ENCODE measurements at regions not wholly inside any gene's neighbourhood (a gene's known extent, or its start where the extent isn't known, plus 50 kb on each side); places are given as distances from the start of the nearest gene placed in this dataset.
"Not testable (repeated sequence)": the region's sequence is repeated elsewhere in the genome, so short reads cannot be mapped to it uniquely, and the experiment has no call there.

DNA sequence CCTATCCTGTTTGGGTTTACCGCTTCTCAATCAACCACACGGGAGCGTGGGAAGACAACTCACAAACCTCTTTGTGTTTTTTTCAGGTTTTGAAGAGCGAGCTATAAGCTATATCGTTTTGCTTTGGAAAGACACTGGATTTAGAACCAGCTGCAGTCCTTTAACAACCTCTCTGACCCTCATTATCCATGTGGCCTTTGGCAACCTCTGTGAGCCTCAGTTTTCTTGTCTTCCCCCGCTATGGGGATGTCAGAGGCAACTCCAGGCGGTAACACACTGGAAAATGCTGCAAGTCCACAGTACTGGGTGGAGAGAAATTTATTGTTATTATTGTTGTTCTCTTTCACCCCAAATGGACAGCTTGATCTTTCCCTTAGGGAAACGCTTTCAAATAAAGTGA, 100.0 kb downstream of the ETS2 start:
- DNase-seq = no peak

DNA sequence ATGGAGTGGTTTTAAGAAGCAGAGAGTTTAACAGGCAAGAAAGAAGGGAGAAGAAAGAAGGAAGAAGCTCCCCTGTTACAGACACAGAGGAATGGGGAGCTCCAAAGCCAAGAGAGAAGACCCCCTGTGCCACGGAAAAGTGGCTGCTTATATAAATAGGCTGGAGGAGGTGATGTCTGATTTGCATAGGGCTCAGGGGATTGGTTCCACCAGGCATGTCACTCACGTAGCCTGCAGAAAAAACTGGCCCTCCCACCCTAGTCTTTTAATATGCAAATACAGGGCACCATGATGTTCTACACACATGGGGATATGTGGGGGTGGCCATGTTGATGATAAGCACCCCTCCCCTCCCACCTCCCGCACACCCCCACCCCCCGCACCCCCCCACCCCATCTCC, 99.6 kb downstream of the ETS2 start:
- DNase-seq = no peak

DNA sequence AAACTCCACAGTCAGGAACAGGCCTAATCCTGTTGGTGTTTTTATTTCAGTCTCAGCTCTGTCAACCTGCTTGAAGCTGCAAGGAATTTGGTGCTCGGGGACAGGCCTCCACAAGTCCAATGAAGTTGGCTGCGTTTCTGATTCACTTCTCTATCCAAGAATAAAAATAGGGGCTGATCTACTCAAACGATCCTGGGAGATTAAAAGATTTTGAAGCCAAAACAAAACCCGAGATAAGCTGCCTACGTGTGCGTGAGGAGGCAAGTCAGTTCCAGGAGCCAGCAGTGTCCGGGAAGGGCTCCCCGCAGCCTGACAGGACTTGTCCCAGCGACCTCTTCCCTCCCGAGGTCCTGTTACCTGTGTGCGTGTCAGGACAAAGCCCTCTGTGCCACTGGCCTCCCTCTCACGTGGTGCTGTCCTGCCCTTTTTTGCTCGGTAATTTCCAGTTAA, 98.0 kb downstream of the ETS2 start:
- no peak for DNase-seq

DNA sequence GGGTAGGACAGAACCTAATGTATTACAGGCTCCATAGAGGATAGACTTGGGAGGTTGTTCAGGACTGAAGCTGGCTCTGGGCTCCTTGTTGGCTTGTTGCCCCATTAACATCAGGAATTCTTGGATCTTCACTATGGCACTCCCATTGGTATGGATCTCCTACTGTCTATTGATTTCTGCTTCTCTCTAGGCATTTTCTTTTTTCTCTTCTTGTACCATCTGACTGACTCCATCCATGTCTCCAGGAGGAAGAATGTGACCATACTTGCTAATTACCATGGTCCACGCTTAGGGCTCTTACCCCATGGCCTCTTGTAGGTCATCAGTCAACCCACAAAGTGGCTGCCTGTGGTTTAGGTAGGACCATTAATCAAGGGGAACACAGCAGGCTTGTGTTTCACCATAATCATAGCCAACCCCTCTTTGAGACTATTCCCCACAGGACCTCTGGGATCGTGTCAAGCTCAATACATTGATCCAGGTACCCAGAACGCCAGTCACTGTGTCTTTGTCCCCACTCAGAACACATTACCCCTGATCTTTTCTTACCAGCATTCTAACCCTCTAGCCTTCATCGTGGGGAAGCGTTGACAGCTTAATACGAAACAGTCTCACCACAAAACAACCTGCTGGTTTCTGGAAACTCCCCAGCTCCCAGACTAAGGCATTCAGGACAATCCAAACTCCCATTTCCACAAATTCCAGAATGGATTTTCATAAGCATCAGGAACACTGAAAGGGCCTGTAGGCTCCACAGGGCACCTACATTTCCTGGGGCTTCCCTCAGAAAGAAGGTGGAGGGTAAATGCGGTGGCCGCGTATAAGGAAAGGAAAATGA, 97.1 kb downstream of the ETS2 start:
- no peak for DNase-seq

DNA sequence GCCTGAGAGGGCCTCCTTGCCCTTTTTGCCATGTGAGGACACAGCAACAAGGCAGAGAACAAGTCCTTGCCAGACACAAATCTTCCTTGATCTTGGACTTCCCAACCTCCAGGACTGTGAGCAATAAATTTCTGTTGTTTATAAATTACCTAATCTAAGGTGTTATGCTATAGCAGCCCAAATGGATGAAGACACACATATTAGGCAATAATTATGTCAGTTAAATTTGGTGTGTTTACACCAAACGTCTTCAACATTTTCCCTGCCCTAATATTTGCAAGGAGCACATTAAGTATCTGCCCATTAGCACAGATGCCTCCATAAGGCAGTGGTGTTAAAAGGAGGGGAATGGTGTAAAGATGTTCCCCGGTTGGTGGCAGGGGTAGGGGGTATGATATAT, 94.8 kb downstream of the ETS2 start:
- no peak for DNase-seq

DNA sequence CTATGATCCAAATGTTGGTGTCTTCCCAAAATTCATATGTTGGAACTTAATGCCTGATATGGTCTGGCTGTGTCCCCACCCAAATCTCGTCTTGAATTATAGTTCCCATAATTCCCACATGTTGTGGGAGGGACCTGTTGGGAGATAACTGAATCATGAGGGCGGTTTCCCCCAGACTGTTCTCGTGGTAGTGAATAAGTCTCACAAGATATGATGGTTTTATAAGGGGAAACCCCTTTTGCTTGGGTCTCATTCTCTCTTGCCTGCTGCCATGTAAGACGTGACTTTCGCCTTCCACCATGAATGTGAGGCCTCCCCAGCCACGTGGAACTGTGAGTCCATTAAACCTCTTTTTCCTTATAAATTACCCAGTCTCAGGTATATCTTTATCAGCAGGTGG, 94.3 kb downstream of the ETS2 start:
- DNase-seq = not testable (repeated sequence)

DNA sequence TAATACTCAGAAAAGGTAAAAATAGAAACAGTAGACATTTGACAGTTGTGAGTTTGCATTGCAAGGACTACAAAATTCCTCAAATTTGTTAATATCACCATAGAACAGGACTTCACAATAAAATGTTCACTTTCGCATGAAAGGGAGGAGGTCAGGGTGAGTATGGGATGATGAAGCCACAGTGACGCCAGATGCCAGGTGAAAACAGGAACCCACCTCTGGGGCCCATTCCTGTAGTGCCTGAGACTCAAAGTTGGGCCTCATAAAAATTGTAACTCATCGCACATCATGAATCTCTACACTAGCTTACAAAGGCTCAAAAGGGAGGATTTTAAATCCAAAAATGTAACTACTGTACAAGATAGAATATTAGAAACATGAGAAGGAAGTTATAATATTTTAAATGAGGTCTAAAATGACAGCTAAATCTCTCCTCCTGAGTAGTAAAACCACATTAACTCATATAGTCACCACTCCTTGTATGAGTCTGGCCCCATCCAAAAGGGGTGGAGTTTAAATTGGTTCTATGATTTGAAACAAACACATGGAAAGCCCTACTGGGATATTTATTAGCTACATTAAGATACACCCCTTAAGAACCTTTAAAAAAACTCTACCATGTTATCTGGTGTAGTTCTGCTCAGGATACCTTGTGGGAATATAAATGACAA, 93.7 kb downstream of the ETS2 start:
- DNase-seq = no peak

DNA sequence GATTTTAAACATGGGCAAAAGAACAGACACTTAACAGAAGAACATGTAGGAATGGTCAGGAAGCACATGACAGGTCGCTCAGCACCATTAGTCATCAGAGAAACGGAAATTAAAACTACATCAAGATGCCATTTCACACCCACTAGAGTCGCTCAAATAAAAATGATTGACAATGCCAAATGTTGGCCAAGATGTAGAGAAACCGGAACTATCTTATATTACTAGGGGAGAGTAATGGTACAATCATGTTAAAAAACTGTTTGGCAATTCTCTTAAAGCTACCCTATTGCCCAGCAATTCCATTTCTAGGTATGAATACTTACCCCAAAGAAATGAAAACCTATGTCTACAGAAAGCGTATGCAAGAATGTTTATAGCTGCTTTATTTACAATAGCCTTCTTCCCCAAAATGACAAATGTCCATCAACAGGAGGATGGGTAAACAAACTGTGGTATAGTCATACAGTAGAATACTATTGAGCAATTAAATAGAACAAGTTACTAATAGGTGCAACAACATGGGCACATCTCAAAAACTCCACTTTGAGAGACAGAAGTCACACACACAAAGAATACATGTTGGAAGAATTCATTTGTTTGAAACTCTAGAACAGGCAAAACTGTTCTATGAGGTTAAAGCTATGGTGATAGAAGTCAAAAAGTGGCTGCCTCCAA, 92.8 kb downstream of the ETS2 start:
- DNase-seq = no peak

DNA sequence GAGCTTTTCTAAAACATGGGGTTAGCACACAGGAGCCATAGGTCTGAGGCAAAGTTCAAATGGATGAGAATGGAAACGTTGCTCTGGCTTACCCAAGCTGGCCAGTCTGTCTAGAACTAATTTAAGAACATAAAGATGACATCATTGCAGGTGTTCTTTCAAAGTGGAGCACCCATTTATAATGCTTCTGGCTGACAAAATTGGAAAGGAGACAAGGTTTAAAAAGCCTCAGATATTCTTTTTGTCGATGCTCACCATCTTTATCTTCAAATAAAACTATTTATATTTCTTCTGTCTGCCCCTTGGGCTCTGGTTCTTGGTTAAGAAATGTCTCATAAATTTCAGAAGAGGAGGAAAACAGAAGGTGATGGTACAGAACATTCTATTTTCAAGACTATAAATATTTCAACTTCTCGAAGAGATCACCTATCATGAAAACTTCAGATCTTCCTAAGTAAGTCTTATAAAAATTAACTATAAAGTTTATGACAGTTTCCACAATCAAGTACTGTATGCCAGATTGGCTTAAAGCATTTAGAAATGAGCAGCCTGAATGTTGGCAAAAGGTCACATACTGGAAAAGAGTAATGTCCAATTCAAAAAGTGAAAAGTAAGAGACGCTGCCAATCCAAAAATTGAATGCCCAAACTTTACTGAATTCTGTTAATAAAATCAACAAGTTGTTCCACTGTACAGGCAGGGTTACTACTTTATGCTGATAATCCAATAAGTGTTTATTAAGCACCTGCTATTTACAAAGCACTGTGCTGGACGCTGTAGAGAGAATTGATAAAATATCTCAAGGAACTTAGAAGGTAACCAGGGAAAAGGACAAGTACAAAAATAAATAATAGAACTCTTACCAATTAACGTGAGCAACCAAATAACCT, 92.0 kb downstream of the ETS2 start:
- no peak for DNase-seq

DNA sequence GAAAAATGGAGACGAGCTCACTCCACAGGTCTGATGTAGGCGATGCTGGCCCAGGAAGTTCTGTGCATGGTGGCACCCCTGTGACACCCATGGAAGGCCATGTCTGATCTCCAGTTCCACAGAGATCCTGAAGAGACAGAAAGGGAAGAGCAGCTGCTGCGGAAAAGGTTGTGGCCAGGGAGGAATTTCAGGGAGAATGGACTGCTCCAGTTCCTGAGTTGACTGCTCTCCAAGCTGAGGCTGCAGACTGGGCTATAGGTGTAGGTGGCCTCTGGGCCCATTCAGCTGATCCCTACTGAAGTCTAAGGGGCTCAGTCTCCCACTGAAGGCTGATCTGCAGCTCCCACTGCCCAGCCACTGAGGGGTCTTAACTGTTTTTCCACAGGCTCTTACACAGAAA, 89.2 kb downstream of the ETS2 start:
- DNase-seq = no peak

DNA sequence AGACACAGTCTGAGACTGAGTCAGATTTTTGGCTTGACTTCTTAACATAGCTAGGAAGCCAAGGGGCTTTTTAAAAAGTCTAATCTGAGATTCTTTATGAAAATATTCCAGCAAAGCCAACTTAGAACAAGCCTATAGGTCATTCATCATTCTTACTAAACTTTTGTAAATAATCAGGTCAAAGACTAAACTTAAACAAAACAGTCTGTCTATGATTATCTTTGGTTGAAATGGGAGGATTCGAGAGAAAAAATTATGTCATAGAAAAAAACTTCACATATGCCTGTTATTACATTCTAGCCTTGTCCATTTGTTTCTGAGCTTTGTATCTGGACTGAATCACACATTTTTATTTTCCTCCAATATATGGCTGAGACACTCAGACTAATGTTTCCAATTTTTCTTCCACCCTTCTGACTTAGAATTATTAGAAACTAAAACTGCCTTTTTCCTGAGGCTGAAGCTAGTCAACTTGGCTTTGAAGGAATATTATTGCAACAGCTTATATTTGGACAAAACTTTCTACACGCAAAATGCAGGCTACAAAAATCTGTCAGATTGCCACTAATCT, 83.3 kb downstream of the ETS2 start:
- DNase-seq = no peak

DNA sequence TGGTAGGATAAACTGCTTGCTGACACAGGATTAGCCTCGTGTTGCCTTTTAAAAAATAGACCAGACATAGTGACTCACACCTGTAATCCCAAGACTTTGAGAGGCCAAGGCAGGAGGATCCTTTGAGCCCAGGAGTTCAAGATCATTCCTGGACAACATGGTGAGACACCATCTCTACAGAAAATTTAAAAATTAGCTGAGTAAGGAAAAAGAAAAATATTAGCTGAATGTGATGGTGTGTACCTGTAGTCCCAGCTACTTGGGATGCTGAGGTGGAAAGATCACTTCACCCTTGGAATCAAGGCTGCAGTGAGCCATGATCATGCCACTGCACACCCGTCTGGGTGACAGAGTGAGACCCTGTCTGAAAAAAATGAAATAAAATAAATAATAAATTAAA, 82.0 kb downstream of the ETS2 start:
- DNase-seq = no peak

DNA sequence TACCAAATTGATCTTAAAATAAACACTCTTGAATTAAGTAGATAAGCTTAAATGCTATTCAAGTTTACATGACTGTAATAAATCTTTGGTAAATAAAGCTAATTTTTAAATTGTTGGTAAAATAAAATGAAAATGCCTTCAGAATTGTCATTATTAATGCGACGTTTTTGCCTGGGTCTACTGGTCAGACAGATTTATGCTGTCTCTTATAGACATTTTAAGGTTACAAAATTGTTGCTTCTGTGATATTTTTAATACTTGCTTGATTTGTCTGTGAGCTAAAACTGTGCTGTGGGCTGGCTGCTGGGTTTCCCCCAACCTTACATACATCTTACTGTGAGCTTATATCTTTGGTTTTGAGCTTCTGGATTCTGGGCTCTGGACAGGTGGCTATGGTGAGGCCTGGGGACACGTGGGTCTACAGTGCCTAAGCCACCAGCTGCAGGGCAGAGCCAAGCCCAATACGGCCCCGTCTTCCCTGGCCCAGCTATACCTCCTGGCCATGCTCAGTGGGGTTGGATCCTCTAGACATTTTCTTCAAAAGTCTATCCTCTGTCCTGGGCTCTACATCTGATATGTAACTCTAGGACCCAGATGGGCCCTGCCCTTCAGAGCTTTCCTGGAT, 81.4 kb downstream of the ETS2 start:
- DNase-seq = no peak

DNA sequence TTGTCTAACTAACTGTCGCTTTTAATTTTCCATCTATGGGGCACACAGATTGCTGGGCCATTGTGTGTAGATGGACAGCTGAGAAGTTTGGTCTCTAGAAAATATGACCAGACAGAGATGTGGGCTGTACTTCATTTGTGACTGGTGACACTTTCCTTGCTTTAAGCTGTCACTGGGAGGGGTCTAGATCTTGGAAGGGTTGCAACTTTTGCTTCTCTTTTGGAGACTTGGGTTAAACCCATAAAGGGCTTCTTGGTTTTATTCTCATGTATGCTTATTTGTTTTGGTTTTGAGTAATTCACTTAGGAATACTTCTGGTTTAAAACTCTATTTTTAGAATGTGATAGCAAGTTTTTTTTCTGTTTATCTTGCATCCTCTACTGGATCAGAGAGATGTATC, 80.2 kb downstream of the ETS2 start:
- DNase-seq = no peak

DNA sequence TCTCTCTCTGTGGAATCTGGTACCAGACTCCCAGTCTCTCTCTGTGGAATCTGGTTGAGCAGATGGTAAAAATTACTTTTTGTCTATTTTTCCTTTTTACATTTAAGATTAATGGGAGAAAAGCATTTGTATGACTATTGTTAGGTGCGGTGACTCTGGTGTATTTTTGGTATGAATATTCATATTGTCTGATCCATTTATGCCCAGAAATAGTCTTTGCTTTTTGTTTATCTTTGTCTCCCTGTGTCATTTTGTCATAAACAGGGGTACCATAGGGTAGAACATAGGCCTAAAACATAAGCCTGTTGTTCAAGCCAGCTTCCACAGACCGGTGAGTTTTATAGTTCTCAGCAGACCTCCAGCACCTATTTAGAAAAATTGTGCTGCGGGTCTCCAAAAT, 78.7 kb downstream of the ETS2 start:
- DNase-seq = no peak

DNA sequence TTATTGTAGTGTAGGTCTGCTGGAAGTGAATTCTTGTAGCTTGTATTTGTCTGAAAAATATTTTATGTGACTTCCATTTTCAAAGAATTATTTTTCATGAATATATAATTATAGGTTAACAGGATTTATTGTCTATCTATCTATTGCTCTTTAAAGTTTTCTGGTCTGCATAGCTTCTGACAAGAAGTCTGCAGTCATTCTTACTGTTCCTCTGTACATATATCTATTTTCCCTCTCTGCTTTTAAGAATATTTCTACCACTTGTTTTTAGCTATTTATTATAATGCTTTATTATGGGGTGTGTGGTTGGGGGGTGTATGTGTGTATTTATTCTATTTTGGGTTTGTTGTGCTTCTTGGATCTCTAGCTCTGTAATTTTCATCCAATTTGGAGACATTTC, 77.4 kb downstream of the ETS2 start:
- no peak for DNase-seq

DNA sequence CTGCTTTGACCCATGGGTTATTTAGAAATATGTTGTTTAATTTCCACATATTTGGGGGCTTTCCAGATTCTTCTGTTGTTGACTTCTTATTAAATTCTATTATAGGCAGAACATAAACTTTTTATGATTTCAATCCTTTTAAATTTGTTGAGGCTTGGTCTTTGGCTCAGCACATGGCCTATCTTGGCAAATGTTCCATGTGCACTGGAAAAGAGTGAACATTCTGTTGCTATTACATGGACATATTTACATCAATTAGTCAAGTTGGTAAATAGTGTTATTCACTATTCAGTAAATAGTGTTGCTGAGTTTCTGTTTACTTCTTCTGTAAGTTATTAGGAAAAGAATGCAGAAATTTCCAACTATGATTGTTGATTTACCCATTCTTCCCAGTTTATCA, 75.4 kb downstream of the ETS2 start:
- no peak for DNase-seq

DNA sequence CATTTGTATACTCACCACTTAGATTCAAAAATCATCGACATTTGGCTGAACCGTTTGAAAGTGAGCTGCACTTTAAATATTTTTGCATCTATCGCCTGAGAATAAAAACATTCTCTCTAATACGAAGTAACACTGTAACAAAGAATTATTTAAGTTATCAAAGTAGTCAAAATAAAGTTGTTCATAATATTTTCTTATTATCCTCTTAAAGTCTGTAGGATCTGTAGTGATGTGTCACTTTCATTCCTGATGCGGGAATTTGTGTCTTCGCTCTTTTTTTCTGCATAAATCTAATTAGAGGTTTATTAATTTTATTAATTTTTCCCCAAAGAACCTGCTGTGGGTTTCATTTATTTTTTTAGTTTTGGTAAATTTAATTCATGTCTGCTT, 74.8 kb downstream of the ETS2 start:
- no peak for DNase-seq

DNA sequence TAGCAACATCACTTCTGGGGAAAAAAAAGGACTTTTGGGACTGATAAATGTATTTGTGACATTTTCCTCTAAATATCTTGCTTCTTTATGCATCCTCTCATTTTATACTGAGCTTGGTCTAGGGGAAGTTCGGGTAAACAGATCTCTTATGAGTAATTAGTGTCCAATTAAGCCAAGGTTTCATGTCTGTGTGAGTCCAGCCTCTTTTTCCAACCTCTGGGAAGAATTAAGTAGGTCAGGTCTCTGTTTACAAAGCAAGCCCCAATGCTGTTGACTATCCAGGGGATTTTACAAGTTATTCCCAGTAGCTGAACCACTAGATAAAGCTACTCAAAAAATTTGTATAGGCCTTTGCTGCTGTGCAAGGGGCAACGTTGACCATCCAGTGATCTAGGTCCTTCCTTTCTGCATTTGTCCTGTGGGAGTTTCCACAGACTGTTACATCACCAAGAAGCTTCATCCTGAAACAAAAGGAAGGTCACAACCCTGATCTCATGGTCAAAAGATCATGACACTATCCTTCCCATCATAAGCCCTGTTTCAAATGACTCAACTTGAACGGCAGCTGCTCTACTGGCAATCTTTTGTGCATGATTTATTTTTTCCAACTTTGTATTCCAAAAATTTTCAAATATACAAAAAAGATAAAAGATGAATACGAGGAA, 74.3 kb downstream of the ETS2 start:
- no peak for DNase-seq

DNA sequence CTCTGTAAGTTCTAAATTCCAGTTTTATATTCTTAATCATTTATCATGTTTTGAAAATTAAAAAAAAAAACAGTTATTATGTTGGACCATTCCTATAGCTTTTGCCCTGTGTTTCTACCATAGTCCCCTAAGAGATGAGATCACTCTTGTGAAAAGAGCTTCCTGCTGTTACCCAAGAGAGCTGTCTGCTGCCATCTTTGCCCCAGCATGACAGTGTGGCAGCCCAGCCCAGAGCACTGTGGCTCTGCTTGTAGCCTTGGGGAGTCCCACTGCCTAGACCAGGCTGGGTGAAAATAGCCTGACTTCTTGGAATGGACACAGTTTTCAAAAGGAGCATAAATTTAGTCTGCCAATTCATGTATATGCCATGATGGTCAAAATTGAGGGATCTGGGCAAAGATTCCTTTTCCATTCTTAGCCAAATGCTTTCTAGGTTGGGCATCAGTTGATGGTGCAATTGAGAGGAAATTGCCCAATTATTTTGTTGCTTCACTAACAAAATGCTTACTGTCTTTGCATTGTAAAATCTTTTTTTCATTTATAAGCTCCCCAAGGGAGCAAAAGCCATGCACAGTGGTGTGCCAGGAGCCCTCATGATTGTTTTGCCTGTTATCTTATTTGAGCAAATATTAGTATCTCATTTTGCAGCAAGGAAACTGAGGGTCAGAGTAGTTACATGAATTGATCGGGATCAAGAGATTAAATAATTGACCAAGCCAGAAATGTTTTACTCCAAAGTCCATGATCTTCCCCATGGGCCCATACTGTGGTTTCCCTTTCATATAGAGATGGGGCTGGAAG, 72.8 kb downstream of the ETS2 start:
- no peak for DNase-seq

Data from activated CD4-positive, alpha-beta T cell treated with anti-CD3 and anti-CD28 coated beads, Interleukin-2, amount 50 U/mL, for 48 hours (primary cell).